Posterior vena cava (tissue), 2 donors: ENCODE measurements at regions not wholly inside any gene's neighbourhood (a gene's known extent, or its start where the extent isn't known, plus 50 kb on each side); places are given as distances from the start of the nearest gene placed in this dataset.
"Not testable (repeated sequence)": the region's sequence is repeated elsewhere in the genome, so short reads cannot be mapped to it uniquely, and the experiment has no call there.

Experiments
- DNase-seq: peaks from one replicate; pipeline ENCODE4 v3.0.0-alpha.2; 2020; ENCODE audit warnings: low spot score
- intact Hi-C, 2 donors: fragments of 100-400 bp; cut with DNase I; formaldehyde crosslinking; loops; one replicate each; pipeline versions ENCODE4 v1.14.1 to v1.14.2; 2022 to 2023
- donor health status: DM: yes; HTN: yes; CAD: no.
- donor health status: DM: yes; HTN: yes; CAD: no.

DNA sequence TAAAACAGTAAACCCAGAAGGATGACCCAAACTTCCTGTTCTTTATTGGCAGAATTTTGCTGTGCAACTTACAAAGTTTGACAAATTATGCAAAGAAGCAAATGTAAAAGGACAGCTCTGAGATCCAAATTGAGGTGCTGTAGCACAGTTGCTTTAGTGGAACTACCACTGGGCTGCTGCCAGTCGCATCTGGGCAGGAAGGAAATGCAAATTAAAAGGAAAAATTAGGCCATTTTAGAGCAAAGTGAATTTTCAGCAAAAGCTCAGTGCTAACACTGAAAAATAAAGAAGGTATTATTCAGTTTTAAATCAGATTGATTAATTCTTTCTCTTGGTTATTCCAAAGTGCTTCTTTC is 104.5 kb downstream of the ZMAT3 start:
- DNase-seq: no peak

GRCh38 chr3:178966299-178967176 is 105.1 kb downstream of the ZMAT3 start:
- DNase-seq: no peak
- intact Hi-C loops: loop anchor here (5.0 to 10.0 kb wide), 2 partner anchors 529 to 532 kb away; no protein-coding TSS in a partner anchor

More for the DNA sequence above, 104.5 kb downstream of the ZMAT3 start:
- intact Hi-C loops: loop anchor here (5.0 to 10.0 kb wide), 2 partner anchors 530 to 532 kb away; no protein-coding TSS in a partner anchor

GRCh38 chr3:178964551-178964950 is 107.1 kb downstream of the ZMAT3 start:
- intact Hi-C loops: loop anchor here in 1 of 2 donors (10.0 kb wide), 1 partner anchor 530 kb away; no protein-coding TSS in a partner anchor
- DNase-seq: no peak

- intact Hi-C loops: loop anchor here in 1 of 2 donors (10.0 kb wide), 1 partner anchor 526 kb away; no protein-coding TSS in a partner anchor
- DNase-seq: no peak
Measured at GRCh38 chr3:178960918-178961317, 110.7 kb downstream of the ZMAT3 start.

- intact Hi-C loops: loop anchor here in 1 of 2 donors (10.0 kb wide), 1 partner anchor 525 kb away; no protein-coding TSS in a partner anchor
Measured at GRCh38 chr3:178960181-178960580, 111.4 kb downstream of the ZMAT3 start.

GRCh38 chr3:178950676-178951075 is 120.9 kb downstream of the ZMAT3 start:
- intact Hi-C loops: no loop called here

More at GRCh38 chr3:178960181-178960580, 111.4 kb downstream of the ZMAT3 start:
- DNase-seq: no peak

DNA sequence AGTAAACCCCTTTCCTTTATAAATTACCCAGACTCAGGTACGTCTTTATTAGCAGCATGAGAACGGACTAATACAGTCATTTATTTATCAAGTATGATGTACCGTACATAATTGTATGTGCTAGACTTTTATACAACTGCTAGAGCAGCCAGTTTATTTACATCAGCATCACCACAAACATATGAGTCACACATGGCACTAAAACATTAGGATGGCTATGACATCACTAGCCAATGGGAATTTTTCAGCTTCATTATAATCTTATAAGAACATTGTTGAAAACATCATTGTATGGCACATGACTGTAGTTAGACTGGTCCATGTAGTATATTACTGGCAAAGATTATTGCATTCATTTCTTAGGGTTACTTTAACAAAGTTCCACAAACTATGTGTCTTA is 121.7 kb downstream of the ZMAT3 start:
- intact Hi-C loops: no loop called here
- no peak for DNase-seq

More at GRCh38 chr3:178950676-178951075, 120.9 kb downstream of the ZMAT3 start:
- DNase-seq: no peak

GRCh38 chr3:178948546-178948945 is 123.1 kb downstream of the ZMAT3 start:
- intact Hi-C loops: no loop called here

GRCh38 chr3:178947738-178948137 is 123.9 kb downstream of the ZMAT3 start:
- intact Hi-C loops: no loop called here
- DNase-seq: no peak

More at GRCh38 chr3:178948546-178948945, 123.1 kb downstream of the ZMAT3 start:
- no peak for DNase-seq

GRCh38 chr3:178942261-178942660 is 129.3 kb downstream of the ZMAT3 start:
- intact Hi-C loops: not testable (repeated sequence)

DNA sequence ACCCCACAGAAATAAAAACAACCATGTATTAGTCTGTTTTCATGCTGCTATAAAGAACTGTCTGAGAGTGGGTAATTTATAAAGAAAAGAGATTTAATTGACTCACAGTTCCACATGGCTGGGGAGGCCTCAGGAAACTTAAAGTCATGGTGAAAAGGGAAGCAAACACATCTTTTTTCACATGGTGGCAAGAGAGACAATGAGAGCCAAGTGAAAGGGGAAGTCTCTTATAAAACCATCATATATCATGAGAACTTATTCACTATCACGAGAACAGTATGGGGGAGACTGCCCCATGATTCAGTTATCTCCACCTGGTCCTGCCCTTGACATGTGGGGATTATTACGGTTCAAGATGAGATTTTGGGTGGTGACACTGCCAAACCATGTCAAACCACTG is 141.5 kb downstream of the ZMAT3 start:
- intact Hi-C loops: no loop called here
- no peak for DNase-seq

More at GRCh38 chr3:178942261-178942660, 129.3 kb downstream of the ZMAT3 start:
- not testable (repeated sequence) for DNase-seq

- intact Hi-C loops: no loop called here
- no peak for DNase-seq
Measured at GRCh38 chr3:178916223-178916622, 155.4 kb downstream of the ZMAT3 start.

DNA sequence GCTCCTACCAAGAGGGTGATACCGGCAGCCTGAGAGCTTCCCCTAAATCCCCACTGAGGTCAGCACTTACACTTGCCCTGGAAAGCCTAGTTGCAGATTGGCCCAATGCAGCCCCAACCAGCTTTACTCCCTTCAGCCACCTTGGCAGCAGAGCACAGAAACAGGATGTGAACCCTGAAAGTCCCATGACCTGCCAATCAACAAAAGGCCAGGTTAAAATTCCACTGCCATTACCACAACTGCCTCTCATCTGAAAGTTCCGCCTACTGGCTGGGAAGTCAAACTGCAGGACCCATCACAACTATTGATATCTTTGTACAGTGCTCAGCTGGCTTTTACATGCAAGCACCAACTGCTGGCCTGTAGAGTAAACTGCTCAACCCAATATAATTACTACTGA is 156.2 kb downstream of the ZMAT3 start:
- intact Hi-C loops: no loop called here

DNA sequence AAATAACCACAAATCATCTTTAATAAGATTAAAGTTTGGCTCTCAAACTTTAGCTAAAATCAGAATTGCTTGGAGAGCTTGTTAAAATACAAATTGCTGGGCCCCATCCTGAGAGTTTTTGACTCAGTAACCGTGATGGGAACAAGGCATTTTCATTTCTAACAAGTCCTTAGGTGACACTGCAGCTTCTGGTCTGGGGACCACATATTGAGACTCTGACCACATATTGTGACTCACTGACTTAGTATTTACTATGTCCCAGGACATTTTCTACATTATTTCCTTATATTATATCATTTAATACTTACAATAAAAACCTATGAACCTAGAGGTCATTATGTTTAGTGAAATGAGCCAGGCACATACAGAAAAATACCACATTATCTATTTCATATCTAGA is 164.5 kb downstream of the ZMAT3 start:
- DNase-seq: no peak
- intact Hi-C loops: no loop called here

More for the DNA sequence above, 156.2 kb downstream of the ZMAT3 start:
- DNase-seq: no peak

DNA sequence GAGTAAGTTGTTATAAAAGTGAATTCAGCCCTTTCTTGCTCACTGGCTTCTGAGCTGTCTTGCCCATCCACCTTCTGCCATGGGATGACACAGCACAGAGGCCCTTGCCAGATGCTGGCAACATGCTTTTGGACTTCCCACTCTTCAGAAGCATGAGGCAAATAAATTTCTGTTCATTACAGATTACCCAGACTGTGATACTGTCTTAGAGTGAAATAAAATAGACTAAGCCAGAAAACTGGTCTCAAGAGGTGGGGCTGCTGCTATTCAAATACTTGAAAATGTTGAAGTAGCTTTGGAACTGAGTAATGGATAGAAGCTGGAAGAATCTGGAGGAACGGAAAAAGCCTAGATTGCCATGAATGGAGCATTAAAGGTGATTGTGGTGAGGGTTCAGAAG is 170.4 kb downstream of the ZMAT3 start:
- DNase-seq: no peak
- intact Hi-C loops: no loop called here

DNA sequence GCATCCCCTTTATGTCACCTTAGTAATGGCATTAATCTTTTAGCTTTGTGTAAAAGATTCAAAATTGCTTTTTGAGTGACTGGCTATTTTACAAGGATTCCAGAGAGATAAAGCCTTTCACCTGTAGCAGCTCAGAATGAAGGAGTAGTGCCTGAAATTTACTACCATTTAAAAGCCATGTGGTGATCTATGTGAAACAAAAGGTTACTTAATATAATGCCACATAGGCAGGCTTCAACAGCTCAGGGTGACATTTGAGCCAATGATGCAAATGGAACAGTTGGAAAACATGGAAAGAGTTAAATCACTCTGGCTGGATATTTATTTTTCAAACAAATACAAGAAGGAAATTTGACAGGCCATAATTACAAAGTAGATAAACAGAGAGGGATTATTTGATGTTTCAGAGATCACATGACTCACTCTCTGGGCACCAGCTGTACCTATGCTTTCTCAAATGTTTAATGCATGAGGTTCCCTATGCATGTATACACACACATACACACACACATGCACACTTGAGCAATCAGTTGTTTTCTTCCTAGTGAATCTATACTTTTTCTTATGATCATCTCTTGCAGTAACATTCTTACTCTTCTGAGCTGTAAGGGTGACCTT is 171.5 kb downstream of the ZMAT3 start:
- intact Hi-C loops: no loop called here
- no peak for DNase-seq

DNA sequence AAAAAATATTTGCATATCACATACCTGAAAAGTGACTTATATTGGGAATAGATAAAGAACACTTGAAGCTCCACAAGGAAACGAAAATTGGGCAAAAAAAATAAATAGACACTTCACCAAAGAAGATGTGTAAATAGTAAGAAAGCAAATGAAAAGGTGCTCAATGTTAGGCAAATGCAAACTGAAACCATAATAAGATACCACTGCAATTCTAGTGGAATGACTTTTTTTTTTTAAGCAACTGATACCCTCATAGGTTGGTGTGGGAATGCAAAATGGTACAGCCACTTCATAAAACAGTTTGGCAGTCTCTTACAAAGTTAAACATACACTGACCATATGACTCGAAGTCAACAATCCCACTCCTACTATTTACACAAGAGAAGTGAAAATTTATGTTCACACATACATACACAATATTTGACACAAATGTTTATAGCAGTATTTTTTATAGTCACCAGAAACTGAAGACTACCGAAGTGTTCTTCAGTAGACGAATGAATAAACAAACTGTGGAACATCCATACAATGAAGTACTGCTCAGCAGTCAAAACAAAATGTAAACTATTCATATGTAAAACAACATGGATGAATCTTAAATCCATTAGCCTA is 176.3 kb downstream of the ZMAT3 start:
- no peak for DNase-seq
- intact Hi-C loops: no loop called here
